Fibroblast of lung (primary cell): ENCODE measurements at regions not wholly inside any gene's neighbourhood (a gene's known extent, or its start where the extent isn't known, plus 50 kb on each side); places are given as distances from the start of the nearest gene placed in this dataset.

ENCODE experiments used
- DNase-seq, 2 donors: peaks; one replicate each; pipeline versions ENCODE4 v3.0.0 to v3.0.0-alpha.2; 2010; ENCODE audit warnings: low read depth in 2 of 2
- H2AFZ ChIP-seq: 2 replicates; pipeline ENCODE4 v1.5.1; 2012; ENCODE audit warnings: low read length, control low read depth, inconsistent platforms
- H3K27ac ChIP-seq: 2 replicates; pipeline ENCODE4 v1.5.1; 2011; ENCODE audit warnings: low read length, control low read depth; ENCODE audit not compliant: insufficient read depth
- H3K27me3 ChIP-seq: 2 replicates; pipeline ENCODE4 v1.5.1; 2011; ENCODE audit warnings: mild to moderate bottlenecking, low read length; ENCODE audit not compliant: control insufficient read depth, insufficient read depth
- H3K36me3 ChIP-seq: 2 replicates; pipeline ENCODE4 v1.5.1; 2011; ENCODE audit warnings: low read length; ENCODE audit not compliant: control insufficient read depth, insufficient read depth
- H3K4me1 ChIP-seq: 2 replicates; pipeline ENCODE4 v1.5.1; 2011; ENCODE audit warnings: low read length; ENCODE audit not compliant: control insufficient read depth, insufficient read depth; ENCODE audit errors: extremely low read depth
- H3K4me2 ChIP-seq: 2 replicates; pipeline ENCODE4 v1.5.1; 2011; ENCODE audit warnings: low read length, control low read depth; ENCODE audit not compliant: insufficient read depth; ENCODE audit errors: extremely low read depth
- H3K4me3 ChIP-seq, 4 experiments: fragments of 200-600 bp in 1 of 4; sonication (generic) in 1 of 4; replicated peaks in 1 of 4; 2 replicates each; pipeline ENCODE4 v1.5.1; 2011 to 2016; ENCODE audit warnings: low read length in 4 of 4, low read depth in 3 of 4, mild to moderate bottlenecking in 3 of 4, control low read depth in 2 of 4, inconsistent platforms in 1 of 4, mixed read lengths in 1 of 4; ENCODE audit not compliant: insufficient read depth in 1 of 4; ENCODE audit errors: control extremely low read depth in 1 of 4
- H3K79me2 ChIP-seq: 2 replicates; pipeline ENCODE4 v1.5.1; 2012; ENCODE audit warnings: mild to moderate bottlenecking, low read length, inconsistent platforms; ENCODE audit not compliant: control insufficient read depth, insufficient read depth
- H3K9ac ChIP-seq: 2 replicates; pipeline ENCODE4 v1.5.1; 2011; ENCODE audit warnings: mild to moderate bottlenecking, low read length, control low read depth; ENCODE audit not compliant: insufficient read depth
- H3K9me3 ChIP-seq: 2 replicates; pipeline ENCODE4 v1.5.1; 2012; ENCODE audit warnings: low read depth, low read length; ENCODE audit not compliant: control insufficient read depth, insufficient read depth
- H4K20me1 ChIP-seq: 2 replicates; pipeline ENCODE4 v1.5.1; 2011; ENCODE audit warnings: low read length; ENCODE audit not compliant: control insufficient read depth, insufficient read depth; ENCODE audit errors: extremely low read depth
- EZH2 ChIP-seq: IDR thresholded peaks from 2 replicates; pipeline ENCODE4 v1.5.1; 2012; ENCODE audit warnings: low read length, control low read depth, mild to moderate bottlenecking; ENCODE audit errors: missing control alignments
- TF ChIP-seq, protein P1 (sequence below), 2 donors: IDR thresholded peaks in 1 of 2; conservative IDR thresholded peaks in 1 of 2; 1 replicate in 1 of 2; 2 replicates in 1 of 2; pipeline ENCODE4 v1.5.1; 2011 to 2012; ENCODE audit warnings: low read length in 2 of 2, control low read depth in 1 of 2, inconsistent platforms in 1 of 2, low read depth in 1 of 2, mild to moderate bottlenecking in 1 of 2

DNA sequence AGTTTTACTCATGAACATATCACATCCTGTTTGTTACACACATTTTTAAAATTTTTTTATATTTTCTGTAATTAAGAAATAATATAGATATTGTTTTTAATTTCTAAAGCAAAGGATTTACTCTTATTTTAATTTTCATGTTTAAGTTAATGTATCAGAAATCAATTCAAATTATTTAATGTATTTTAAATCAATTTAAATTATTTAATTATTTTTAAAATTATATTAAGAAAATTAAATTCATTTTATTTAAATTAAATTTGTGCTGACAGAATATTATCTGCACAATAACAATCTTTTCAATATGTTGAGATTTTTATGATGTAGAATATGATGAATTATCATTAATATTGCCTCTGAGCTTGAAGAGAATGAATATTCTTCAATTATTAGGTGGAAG, 681.2 kb upstream of the ALCAM start:
- no peak overlapping the region for H3K9ac ChIP-seq
- H2AFZ ChIP-seq, result no peak overlapping the region
- DNase-seq, result no peak
- H3K27ac ChIP-seq, result no peak overlapping the region
- no peaks in the 10 kb centered on the region for H3K36me3 ChIP-seq
- H3K9me3 ChIP-seq, result no peaks in the 10 kb centered on the region
- H3K4me2 ChIP-seq, result no peak overlapping the region
- no peaks in the 10 kb centered on the region for H3K79me2 ChIP-seq
- no peaks in the 10 kb centered on the region for H3K4me1 ChIP-seq
- H3K4me3 ChIP-seq, result no peak overlapping the region
- TF ChIP-seq EZH2, result no peak
- TF ChIP-seq, protein P1, sequence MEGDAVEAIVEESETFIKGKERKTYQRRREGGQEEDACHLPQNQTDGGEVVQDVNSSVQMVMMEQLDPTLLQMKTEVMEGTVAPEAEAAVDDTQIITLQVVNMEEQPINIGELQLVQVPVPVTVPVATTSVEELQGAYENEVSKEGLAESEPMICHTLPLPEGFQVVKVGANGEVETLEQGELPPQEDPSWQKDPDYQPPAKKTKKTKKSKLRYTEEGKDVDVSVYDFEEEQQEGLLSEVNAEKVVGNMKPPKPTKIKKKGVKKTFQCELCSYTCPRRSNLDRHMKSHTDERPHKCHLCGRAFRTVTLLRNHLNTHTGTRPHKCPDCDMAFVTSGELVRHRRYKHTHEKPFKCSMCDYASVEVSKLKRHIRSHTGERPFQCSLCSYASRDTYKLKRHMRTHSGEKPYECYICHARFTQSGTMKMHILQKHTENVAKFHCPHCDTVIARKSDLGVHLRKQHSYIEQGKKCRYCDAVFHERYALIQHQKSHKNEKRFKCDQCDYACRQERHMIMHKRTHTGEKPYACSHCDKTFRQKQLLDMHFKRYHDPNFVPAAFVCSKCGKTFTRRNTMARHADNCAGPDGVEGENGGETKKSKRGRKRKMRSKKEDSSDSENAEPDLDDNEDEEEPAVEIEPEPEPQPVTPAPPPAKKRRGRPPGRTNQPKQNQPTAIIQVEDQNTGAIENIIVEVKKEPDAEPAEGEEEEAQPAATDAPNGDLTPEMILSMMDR (conservative IDR thresholded peaks at IDR 0.05 in 1 of 2, IDR thresholded peaks at IDR 0.05 in 1 of 2; ENCODE audit: low read depth in 1 of 2, low read length in 2 of 2), result no peak
- no peaks in the 10 kb centered on the region for H4K20me1 ChIP-seq
- no peaks in the 10 kb centered on the region for H3K27me3 ChIP-seq

DNA sequence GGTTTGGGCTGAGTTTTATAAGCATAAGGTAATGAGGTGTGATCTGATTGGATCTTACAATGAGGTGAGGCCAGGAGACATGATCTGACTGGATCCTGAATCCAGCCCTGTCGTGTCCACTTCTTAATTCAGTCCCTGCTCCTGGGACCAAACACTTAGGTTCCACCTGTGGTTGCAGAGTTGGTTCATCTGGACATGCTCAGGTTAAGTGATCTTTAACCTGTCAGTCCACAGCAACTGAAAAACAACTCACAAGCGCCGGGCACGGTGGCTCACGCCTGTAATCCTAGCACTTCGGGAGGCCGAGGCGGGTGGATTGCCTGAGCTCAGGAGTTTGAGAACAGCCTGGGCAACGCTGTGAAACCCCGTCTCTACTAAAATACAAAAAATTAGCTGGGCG, 679.3 kb upstream of the ALCAM start:
- Histone ChIP-seq H3K9ac (no peak overlapping the region), H3K4me2 (no peak overlapping the region), H3K27ac (no peak overlapping the region), H3K27me3 (no peaks in the 10 kb centered on the region), H3K4me1 (no peaks in the 10 kb centered on the region), H3K79me2 (no peaks in the 10 kb centered on the region), H4K20me1 (no peaks in the 10 kb centered on the region), H2AFZ (no peak overlapping the region), H3K9me3 (no peaks in the 10 kb centered on the region), H3K36me3 (no peaks in the 10 kb centered on the region), H3K4me3 (no peak overlapping the region)
- TF ChIP-seq EZH2, result no peak
- TF ChIP-seq, protein P1 (conservative IDR thresholded peaks at IDR 0.05 in 1 of 2, IDR thresholded peaks at IDR 0.05 in 1 of 2; ENCODE audit: low read depth in 1 of 2, low read length in 2 of 2), result no peak
- DNase-seq, result no peak

DNA sequence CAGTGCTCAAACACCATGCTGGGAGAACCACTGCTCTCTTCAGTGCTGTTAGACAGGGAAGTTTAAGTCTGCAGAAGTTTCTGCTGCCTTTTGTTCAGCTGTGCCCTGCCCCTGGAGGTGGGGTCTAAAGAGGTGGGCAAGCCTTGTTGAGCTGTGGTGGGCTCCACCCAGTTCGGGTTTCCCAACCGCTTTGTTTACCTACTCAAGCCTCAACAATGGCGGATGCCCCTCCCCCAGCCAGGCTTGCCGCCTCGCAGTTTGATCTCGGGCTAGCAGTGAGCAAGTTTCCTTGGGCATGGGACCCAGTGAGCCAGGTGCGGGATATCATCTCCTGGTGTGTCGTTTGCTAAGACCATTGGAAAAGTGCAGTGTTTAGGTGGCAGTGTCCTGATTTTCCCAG, 670.2 kb upstream of the ALCAM start:
- Histone ChIP-seq H2AFZ (no peak overlapping the region), H3K9ac (no peak overlapping the region), H4K20me1 (no peaks in the 10 kb centered on the region), H3K4me1 (no peaks in the 10 kb centered on the region), H3K4me3 (no peak overlapping the region), H3K27ac (no peak overlapping the region), H3K4me2 (no peak overlapping the region), H3K36me3 (no peaks in the 10 kb centered on the region), H3K9me3 (no peaks in the 10 kb centered on the region), H3K27me3 (no peaks in the 10 kb centered on the region), H3K79me2 (no peaks in the 10 kb centered on the region)
- no peak for DNase-seq
- no peak for TF ChIP-seq EZH2
- TF ChIP-seq, protein P1 (conservative IDR thresholded peaks at IDR 0.05 in 1 of 2, IDR thresholded peaks at IDR 0.05 in 1 of 2; ENCODE audit: low read depth in 1 of 2, low read length in 2 of 2), result no peak
